ENCODE measurements at regions not wholly inside any gene's neighbourhood (a gene's known extent, or its start where the extent isn't known, plus 50 kb on each side); places are given as distances from the start of the nearest gene placed in this dataset.

DNA sequence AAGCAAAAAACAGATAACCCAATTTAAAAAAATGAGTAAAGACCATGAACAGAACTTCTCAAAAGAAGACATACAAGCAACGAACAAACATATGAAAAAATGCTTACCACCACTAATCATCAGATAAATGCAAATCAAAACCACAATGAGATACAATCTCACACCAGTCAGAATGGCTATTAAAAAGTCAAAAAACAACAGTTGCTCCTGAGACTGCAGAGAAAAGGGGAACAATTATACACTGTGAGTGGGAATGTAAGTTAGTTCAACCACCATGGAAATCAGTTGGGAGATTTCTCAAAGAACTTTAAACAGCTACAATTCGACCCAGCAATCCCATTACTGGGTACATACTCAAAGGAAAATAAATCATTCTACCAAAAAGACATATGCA is 131.6 kb downstream of the PTGER3 start:
- no peaks in the 10 kb centered on the region for H3K36me3 ChIP-seq (replicated peaks in 1 of 2; ENCODE audit: control insufficient read depth in 2 of 2, insufficient read depth in 2 of 2, low read length in 2 of 2)
- H4K91ac ChIP-seq (ENCODE audit: low read depth, low read length, poor library complexity) = no peak overlapping the region
- no peak overlapping the region for H3K23ac ChIP-seq (ENCODE audit: low read depth, low read length, poor library complexity)
- DNase-seq (ENCODE audit: low spot score) = no peak
- H3K4ac ChIP-seq (ENCODE audit: low read length) = no peak overlapping the region
- H3K18ac ChIP-seq (ENCODE audit: low read length) = no peak overlapping the region
- no peak overlapping the region for H3K4me2 ChIP-seq (ENCODE audit: insufficient read depth, low read length, poor library complexity, severe bottlenecking)
- no peaks in the 10 kb centered on the region for H3K9me3 ChIP-seq (replicated peaks in 1 of 2; ENCODE audit: control insufficient read depth in 2 of 2, insufficient read depth in 1 of 2, low read depth in 1 of 2, low read length in 2 of 2)
- H4K8ac ChIP-seq (ENCODE audit: low read depth, low read length) = no peak overlapping the region
- H3K14ac ChIP-seq (ENCODE audit: low read length) = no peak overlapping the region
- H3K4me3 ChIP-seq (ENCODE audit: low read length in 2 of 2) = no peak overlapping the region
- no peak overlapping the region for H3K9ac ChIP-seq (ENCODE audit: low read depth, low read length, poor library complexity)
- H3K4me1 ChIP-seq (ENCODE audit: control insufficient read depth in 2 of 2, insufficient read depth in 1 of 2, low read depth in 1 of 2, low read length in 2 of 2) = no peaks in the 10 kb centered on the region
- H3K27ac ChIP-seq (replicated peaks; ENCODE audit: low read length) = no peak overlapping the region
- H2AFZ ChIP-seq (ENCODE audit: low read length) = no peak overlapping the region
- no peak overlapping the region for H2BK12ac ChIP-seq (ENCODE audit: low read length)
- H2BK5ac ChIP-seq (ENCODE audit: low read length) = no peak overlapping the region
- H2BK15ac ChIP-seq (ENCODE audit: low read length) = no peak overlapping the region
- H3K79me1 ChIP-seq (ENCODE audit: low read depth, low read length) = no peaks in the 10 kb centered on the region
- H2BK120ac ChIP-seq (ENCODE audit: low read depth, low read length) = no peak overlapping the region
- H2AK5ac ChIP-seq (ENCODE audit: low read depth, low read length) = no peak overlapping the region
- no CpG with 5 or more reads among the region's 2 CpGs for WGBS, 2 donors (ENCODE audit: extremely low coverage in 2 of 2, insufficient read length in 2 of 2, insufficient replicate concordance in 1 of 2)
- H3K27me3 ChIP-seq (ENCODE audit: control insufficient read depth in 3 of 3, insufficient read depth in 3 of 3, low read depth in 1 of 3, low read length in 3 of 3) = no peaks in the 10 kb centered on the region

DNA sequence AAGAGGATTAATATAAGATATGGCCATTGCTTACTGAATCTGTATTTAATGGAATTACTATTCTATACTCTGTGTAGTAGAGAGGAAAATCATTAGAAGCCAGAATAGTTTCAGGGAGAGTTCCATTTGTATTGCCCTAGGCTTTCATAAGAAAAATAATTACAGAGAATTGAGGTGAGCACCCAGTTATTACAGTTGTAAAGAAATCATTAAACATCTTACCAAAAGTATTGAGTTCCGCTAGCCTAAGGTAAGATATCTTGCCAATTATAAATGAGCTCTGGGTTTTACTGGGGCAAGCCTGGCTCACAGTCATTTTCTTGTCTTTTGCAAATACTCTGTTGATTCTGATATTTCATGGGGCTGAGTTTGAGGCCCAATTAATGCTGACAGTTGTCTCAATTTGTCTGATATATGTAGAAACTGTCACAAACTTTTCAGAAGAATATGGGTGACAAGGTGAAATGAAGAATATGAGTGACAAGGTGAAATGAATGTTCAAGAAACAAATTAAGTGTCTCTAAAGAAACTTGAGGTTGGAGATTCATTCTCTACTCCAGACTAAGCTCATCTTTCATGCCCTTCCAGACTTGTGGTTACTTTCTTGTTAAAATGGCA is 127.8 kb downstream of the PTGER3 start:
- Histone ChIP-seq H3K36me3 (replicated peaks in 1 of 2; ENCODE audit: control insufficient read depth in 2 of 2, insufficient read depth in 2 of 2, low read length in 2 of 2) (no peaks in the 10 kb centered on the region), H2BK15ac (ENCODE audit: low read length) (no peak overlapping the region), H4K8ac (ENCODE audit: low read depth, low read length) (no peak overlapping the region), H3K9ac (ENCODE audit: low read depth, low read length, poor library complexity) (no peak overlapping the region), H2AK5ac (ENCODE audit: low read depth, low read length) (no peak overlapping the region), H3K18ac (ENCODE audit: low read length) (no peak overlapping the region), H3K4me2 (ENCODE audit: insufficient read depth, low read length, poor library complexity, severe bottlenecking) (no peak overlapping the region), H4K91ac (ENCODE audit: low read depth, low read length, poor library complexity) (no peak overlapping the region), H3K4ac (ENCODE audit: low read length) (no peak overlapping the region), H3K9me3 (replicated peaks in 1 of 2; ENCODE audit: control insufficient read depth in 2 of 2, insufficient read depth in 1 of 2, low read depth in 1 of 2, low read length in 2 of 2) (peaks cover 2 to 10% of the 10 kb centered on the region in 2 donors), H2BK5ac (ENCODE audit: low read length) (no peak overlapping the region), H3K79me1 (ENCODE audit: low read depth, low read length) (no peaks in the 10 kb centered on the region), H3K4me3 (ENCODE audit: low read length in 2 of 2) (no peak overlapping the region), H3K27ac (replicated peaks; ENCODE audit: low read length) (no peak overlapping the region), H2BK120ac (ENCODE audit: low read depth, low read length) (no peak overlapping the region), H3K4me1 (ENCODE audit: control insufficient read depth in 2 of 2, insufficient read depth in 1 of 2, low read depth in 1 of 2, low read length in 2 of 2) (no peaks in the 10 kb centered on the region), H2BK12ac (ENCODE audit: low read length) (no peak overlapping the region), H2AFZ (ENCODE audit: low read length) (no peak overlapping the region), H3K23ac (ENCODE audit: low read depth, low read length, poor library complexity) (no peak overlapping the region), H3K27me3 (ENCODE audit: control insufficient read depth in 3 of 3, insufficient read depth in 3 of 3, low read depth in 1 of 3, low read length in 3 of 3) (no peaks in the 10 kb centered on the region), H3K14ac (ENCODE audit: low read length) (no peak overlapping the region)
- no CpG with 5 or more reads among the region's 1 CpG for WGBS, 2 donors (ENCODE audit: extremely low coverage in 2 of 2, insufficient read length in 2 of 2, insufficient replicate concordance in 1 of 2)
- DNase-seq (ENCODE audit: low spot score) = no peak
